CD4-positive, alpha-beta memory T cell (primary cell): ENCODE measurements at regions not wholly inside any gene's neighbourhood (a gene's known extent, or its start where the extent isn't known, plus 50 kb on each side); places are given as distances from the start of the nearest gene placed in this dataset.
"Not testable (repeated sequence)": the region's sequence is repeated elsewhere in the genome, so short reads cannot be mapped to it uniquely, and the experiment has no call there.

Source experiments
- CTCF ChIA-PET: fragments of 350-600 bp; sonication (Branson Sonifier 250); formaldehyde crosslinking; loops from one replicate; lab custom pipeline; 2021; ENCODE audit warnings: inconsistent platforms; ENCODE audit not compliant: partially characterized antibody; lab: Charles Lee
- POLR2A ChIA-PET: fragments of 350-600 bp; sonication (Branson Sonifier 250); formaldehyde crosslinking; loops from one replicate; lab custom pipeline; 2021; ENCODE audit not compliant: partially characterized antibody; lab: Charles Lee
- DNase-seq, 5 donors: peaks; one replicate each; pipeline versions ENCODE4 v3.0.0 to v3.0.0-alpha.2; 2020 to 2022; ENCODE audit warnings: mixed read lengths in 1 of 5
- H3K27ac ChIP-seq: one replicate; pipeline ENCODE4 v1.7.0; 2013; ENCODE audit warnings: low read depth, low read length
- H3K27me3 ChIP-seq: 2 replicates; pipeline ENCODE4 v1.7.0; 2013; ENCODE audit warnings: mild to moderate bottlenecking, low read length, moderate library complexity; ENCODE audit not compliant: insufficient read depth
- H3K36me3 ChIP-seq: 2 replicates; pipeline ENCODE4 v1.7.0; 2013; ENCODE audit warnings: mild to moderate bottlenecking, low read length, moderate library complexity; ENCODE audit not compliant: insufficient read depth
- H3K4me1 ChIP-seq: 2 replicates; pipeline ENCODE4 v1.7.0; 2013; ENCODE audit warnings: mild to moderate bottlenecking, low read length, moderate library complexity; ENCODE audit not compliant: insufficient read depth
- H3K4me3 ChIP-seq, 2 donors: one replicate each; pipeline ENCODE4 v1.7.0; 2013; ENCODE audit warnings: low read length in 2 of 2, mild to moderate bottlenecking in 1 of 2
- H3K9me3 ChIP-seq, 2 donors: one replicate each; pipeline ENCODE4 v1.7.0; 2013; ENCODE audit warnings: low read length in 2 of 2, control low read depth in 1 of 2; ENCODE audit not compliant: control insufficient read depth in 1 of 2
- H3K27ac Mint-ChIP-seq, 7 donors: one replicate each; pipeline ENCODE4 v1.8.0; 2020 to 2021; ENCODE audit warnings: mixed read lengths in 7 of 7, mild to moderate bottlenecking in 6 of 7, inconsistent platforms in 3 of 7, moderate library complexity in 3 of 7
- H3K27me3 Mint-ChIP-seq, 2 donors: one replicate each; pipeline ENCODE4 v1.8.0; 2020 to 2021; ENCODE audit warnings: mixed read lengths in 2 of 2
- H3K36me3 Mint-ChIP-seq, 2 donors: one replicate each; pipeline ENCODE4 v1.8.0; 2020 to 2021; ENCODE audit warnings: mixed read lengths in 2 of 2, inconsistent platforms in 1 of 2, mild to moderate bottlenecking in 1 of 2
- H3K4me1 Mint-ChIP-seq, 4 donors: one replicate each; pipeline ENCODE4 v1.8.0; 2020 to 2021; ENCODE audit warnings: mixed read lengths in 4 of 4, mild to moderate bottlenecking in 1 of 4
- H3K4me3 Mint-ChIP-seq, 8 donors: one replicate each; pipeline ENCODE4 v1.8.0; 2020 to 2021; ENCODE audit warnings: mixed read lengths in 8 of 8, mild to moderate bottlenecking in 7 of 8, moderate library complexity in 6 of 8, inconsistent platforms in 3 of 8
- H3K9me3 Mint-ChIP-seq, 8 donors: one replicate each; pipeline ENCODE4 v1.8.0; 2020 to 2021; ENCODE audit warnings: mixed read lengths in 8 of 8, mild to moderate bottlenecking in 5 of 8, inconsistent platforms in 3 of 8, moderate library complexity in 1 of 8
- intact Hi-C: fragments of 100-400 bp; cut with micrococcal nuclease; formaldehyde crosslinking; loops from one replicate; pipeline ENCODE4 v1.15.1; 2023

DNA sequence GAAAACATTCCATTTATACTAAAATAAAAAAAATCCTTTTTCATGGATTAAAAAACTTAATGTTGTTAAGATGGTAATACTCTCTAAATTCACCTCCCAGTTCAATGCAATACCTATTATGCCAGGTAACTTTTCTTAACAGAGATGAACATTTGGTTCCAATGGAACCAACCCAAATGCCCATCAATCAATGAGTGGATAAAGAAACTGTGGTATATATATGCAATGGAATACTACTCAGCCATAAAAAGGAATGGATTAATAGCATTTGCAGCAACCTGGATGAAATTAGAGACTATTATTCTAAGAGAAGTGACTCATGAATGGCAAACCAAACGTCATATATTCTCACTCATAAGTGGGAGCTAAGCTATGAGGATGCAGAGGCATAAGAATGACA, 154.4 kb upstream of the NPY2R start:
- H3K27me3 Mint-ChIP-seq, H3K4me3 Mint-ChIP-seq, H3K36me3 Mint-ChIP-seq, H3K27ac ChIP-seq, H3K4me3 ChIP-seq, POLR2A ChIA-PET, H3K9me3 Mint-ChIP-seq, H3K9me3 ChIP-seq, DNase-seq, H3K4me1 ChIP-seq, intact Hi-C loops, H3K27me3 ChIP-seq, H3K4me1 Mint-ChIP-seq, CTCF ChIA-PET, H3K27ac Mint-ChIP-seq, H3K36me3 ChIP-seq: not testable (repeated sequence)

DNA sequence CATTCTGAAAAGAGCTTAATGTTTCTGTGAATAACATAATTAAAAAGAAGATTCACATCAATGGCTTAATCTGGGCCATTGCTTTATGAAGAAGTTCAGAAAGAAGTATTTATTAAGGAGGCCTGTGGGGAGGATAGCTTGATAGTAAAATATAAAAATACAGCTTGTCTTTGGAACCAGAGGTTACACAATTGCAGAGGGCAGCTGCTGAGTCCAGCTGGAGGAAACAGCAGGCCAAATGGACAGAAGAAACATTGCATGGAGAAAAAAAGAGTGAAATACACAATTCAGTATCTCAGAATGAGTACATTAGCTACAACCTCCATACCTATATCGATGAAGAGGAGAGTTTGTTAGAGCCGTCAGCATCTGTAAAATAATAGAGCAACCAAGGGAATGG, 148.0 kb upstream of the NPY2R start:
- H3K27me3 Mint-ChIP-seq, result no peaks in the 10 kb centered on the region
- POLR2A ChIA-PET, result no interaction called here
- H3K27ac ChIP-seq, result no peak overlapping the region
- CTCF ChIA-PET, result no interaction called here
- no peak for DNase-seq
- no peak overlapping the region for H3K27ac Mint-ChIP-seq
- intact Hi-C loops, result no loop called here
- H3K27me3 ChIP-seq, result no peaks in the 10 kb centered on the region
- H3K9me3 Mint-ChIP-seq, result peaks cover 0 to 2% (median 0%) of the 10 kb centered on the region in 8 donors
- no peaks in the 10 kb centered on the region for H3K36me3 Mint-ChIP-seq
- H3K36me3 ChIP-seq, result no peaks in the 10 kb centered on the region
- H3K9me3 ChIP-seq, result no peaks in the 10 kb centered on the region
- no peaks in the 10 kb centered on the region for H3K4me1 Mint-ChIP-seq
- H3K4me1 ChIP-seq, result no peaks in the 10 kb centered on the region
- H3K4me3 ChIP-seq, result no peak overlapping the region
- no peak overlapping the region for H3K4me3 Mint-ChIP-seq

DNA sequence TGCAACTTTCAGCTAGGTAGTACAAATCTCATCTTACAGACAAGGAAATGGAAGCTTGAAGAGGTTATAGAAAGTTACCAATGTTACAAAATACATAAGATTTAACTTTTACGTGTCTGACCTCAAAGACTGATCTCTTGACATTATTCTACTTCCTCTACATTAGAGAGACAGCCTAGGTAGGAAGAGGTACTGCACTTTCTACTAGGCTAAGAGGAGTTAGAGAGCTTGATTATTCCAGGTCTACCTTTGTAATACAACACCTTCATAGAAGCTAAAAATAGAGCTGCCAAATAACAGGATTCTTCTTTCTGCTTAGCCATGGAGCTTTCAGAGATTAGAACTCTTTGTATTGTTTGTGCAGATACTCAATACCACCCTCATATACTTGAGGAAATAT, 147.6 kb upstream of the NPY2R start:
- Histone ChIP-seq H3K4me1 (no peaks in the 10 kb centered on the region), H3K36me3 (no peaks in the 10 kb centered on the region), H3K4me3 (no peak overlapping the region), H3K9me3 (no peaks in the 10 kb centered on the region), H3K27ac (no peak overlapping the region), H3K27me3 (no peaks in the 10 kb centered on the region)
- ChIA-PET POLR2A (no interaction called here), CTCF (no interaction called here)
- H3K27ac Mint-ChIP-seq, result no peak overlapping the region
- H3K36me3 Mint-ChIP-seq, result no peaks in the 10 kb centered on the region
- H3K27me3 Mint-ChIP-seq, result no peaks in the 10 kb centered on the region
- H3K9me3 Mint-ChIP-seq, result peaks cover 0 to 2% (median 0%) of the 10 kb centered on the region in 8 donors
- DNase-seq, result no peak
- no peak overlapping the region for H3K4me3 Mint-ChIP-seq
- no peaks in the 10 kb centered on the region for H3K4me1 Mint-ChIP-seq
- intact Hi-C loops, result no loop called here

DNA sequence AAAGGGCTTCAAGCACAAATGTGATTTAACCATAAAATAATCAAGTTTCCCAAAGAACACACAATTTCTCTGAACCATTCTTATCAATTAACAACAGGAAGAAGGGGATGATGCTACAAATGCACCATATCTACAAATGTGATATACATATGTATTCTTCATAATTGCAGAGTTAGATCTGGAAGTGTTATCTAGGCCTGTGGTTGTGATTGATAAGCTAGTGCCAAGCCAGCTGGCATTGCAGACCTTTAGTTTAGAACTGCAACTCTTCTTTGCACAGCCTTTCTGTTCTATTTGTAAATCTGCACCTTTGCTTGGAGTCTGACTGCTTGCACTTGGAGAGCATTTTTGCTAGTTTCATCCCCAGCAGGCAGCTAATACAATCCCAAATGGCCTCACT, 145.5 kb upstream of the NPY2R start:
- ChIA-PET CTCF (no interaction called here), POLR2A (no interaction called here)
- intact Hi-C loops, result no loop called here
- no peak for DNase-seq
- no peaks in the 10 kb centered on the region for H3K36me3 ChIP-seq
- H3K36me3 Mint-ChIP-seq, result no peaks in the 10 kb centered on the region
- H3K27ac Mint-ChIP-seq, result no peak overlapping the region
- H3K27me3 Mint-ChIP-seq, result no peaks in the 10 kb centered on the region
- no peak overlapping the region for H3K4me3 Mint-ChIP-seq
- H3K4me3 ChIP-seq, result no peak overlapping the region
- H3K4me1 ChIP-seq, result no peaks in the 10 kb centered on the region
- H3K27me3 ChIP-seq, result no peaks in the 10 kb centered on the region
- H3K27ac ChIP-seq, result no peak overlapping the region
- no peaks in the 10 kb centered on the region for H3K9me3 ChIP-seq
- no peaks in the 10 kb centered on the region for H3K4me1 Mint-ChIP-seq
- peaks cover 0 to 3% (median 0%) of the 10 kb centered on the region in 8 donors for H3K9me3 Mint-ChIP-seq

DNA sequence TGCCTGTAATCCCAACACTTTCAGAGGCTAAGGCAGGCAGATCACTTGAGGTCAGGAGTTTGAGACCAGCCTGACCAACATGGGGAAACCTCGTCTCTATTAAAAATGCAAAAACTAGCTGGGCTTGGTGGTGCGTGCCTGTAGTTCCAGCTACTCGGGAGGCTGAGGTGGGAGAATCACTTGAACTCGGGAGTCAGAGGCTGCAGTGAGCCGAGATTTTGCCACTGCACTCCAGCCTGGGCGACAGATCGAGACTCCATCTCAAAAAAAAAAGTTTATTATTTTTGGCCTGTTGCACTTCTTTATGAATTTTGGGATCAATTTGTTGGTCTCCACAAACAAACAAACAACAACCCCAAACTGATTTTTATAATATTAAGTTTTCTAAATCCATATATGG, 143.5 kb upstream of the NPY2R start:
- H3K27ac ChIP-seq, CTCF ChIA-PET, H3K4me3 ChIP-seq, H3K27me3 ChIP-seq, DNase-seq, H3K4me1 Mint-ChIP-seq, H3K4me1 ChIP-seq, H3K36me3 Mint-ChIP-seq, intact Hi-C loops, H3K9me3 Mint-ChIP-seq, H3K36me3 ChIP-seq, H3K27me3 Mint-ChIP-seq, H3K4me3 Mint-ChIP-seq, H3K9me3 ChIP-seq, POLR2A ChIA-PET, H3K27ac Mint-ChIP-seq: not testable (repeated sequence)

DNA sequence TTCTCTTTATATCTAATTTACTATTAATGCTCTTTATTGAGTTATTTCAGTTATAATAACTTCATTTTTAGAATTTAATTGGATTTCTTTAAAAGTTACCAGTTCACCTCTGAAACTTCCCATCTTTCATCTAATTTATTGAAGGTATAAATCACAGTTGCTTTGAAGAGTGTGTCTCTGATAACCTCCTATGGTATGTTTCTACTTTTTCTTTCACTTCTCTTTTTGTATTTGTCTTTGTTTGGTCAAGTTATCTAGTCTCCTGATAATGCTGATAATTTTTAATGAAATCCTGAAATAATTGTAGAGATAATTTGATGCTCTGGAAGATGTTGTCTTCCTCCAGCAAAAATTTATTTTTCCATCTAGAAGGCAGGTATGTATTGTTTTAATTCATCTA, 141.6 kb upstream of the NPY2R start:
- no peaks in the 10 kb centered on the region for H3K36me3 Mint-ChIP-seq
- CTCF ChIA-PET, result no interaction called here
- Histone ChIP-seq H3K9me3 (no peaks in the 10 kb centered on the region), H3K27ac (no peak overlapping the region), H3K4me3 (no peak overlapping the region), H3K27me3 (no peaks in the 10 kb centered on the region), H3K36me3 (no peaks in the 10 kb centered on the region), H3K4me1 (no peaks in the 10 kb centered on the region)
- no peaks in the 10 kb centered on the region for H3K27me3 Mint-ChIP-seq
- no peak for DNase-seq
- no peak overlapping the region for H3K4me3 Mint-ChIP-seq
- H3K9me3 Mint-ChIP-seq, result peaks cover 0 to 3% (median 2%) of the 10 kb centered on the region in 8 donors
- intact Hi-C loops, result no loop called here
- H3K27ac Mint-ChIP-seq, result no peak overlapping the region
- POLR2A ChIA-PET, result no interaction called here
- H3K4me1 Mint-ChIP-seq, result no peaks in the 10 kb centered on the region

DNA sequence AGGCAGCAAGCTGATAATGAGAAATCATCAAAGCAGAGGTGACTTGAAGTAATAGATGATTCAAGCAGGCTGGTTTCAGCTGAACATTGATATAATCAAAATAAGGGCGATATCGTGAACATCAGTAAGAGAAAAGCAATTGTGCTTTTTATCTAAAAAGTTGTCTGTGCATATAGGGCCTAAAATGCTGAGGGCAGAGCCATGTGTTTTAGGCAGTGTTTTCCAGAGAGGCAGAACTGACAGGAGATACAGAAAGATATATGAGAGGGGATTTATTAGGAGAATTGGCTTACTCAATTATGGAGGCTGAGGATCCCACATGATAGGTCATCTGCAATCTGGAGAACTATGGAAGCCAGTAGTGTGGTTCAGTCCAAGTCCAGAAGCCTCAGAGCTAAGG, 136.5 kb upstream of the NPY2R start:
- no peaks in the 10 kb centered on the region for H3K4me1 Mint-ChIP-seq
- H3K27me3 Mint-ChIP-seq, result no peaks in the 10 kb centered on the region
- no peaks in the 10 kb centered on the region for H3K36me3 ChIP-seq
- no peak overlapping the region for H3K4me3 Mint-ChIP-seq
- no peak overlapping the region for H3K27ac Mint-ChIP-seq
- H3K36me3 Mint-ChIP-seq, result no peaks in the 10 kb centered on the region
- no peak overlapping the region for H3K4me3 ChIP-seq
- peaks cover 0 to 3% (median under 1%) of the 10 kb centered on the region in 8 donors for H3K9me3 Mint-ChIP-seq
- DNase-seq, result no peak
- ChIA-PET POLR2A (no interaction called here), CTCF (no interaction called here)
- H3K4me1 ChIP-seq, result no peaks in the 10 kb centered on the region
- intact Hi-C loops, result no loop called here
- no peaks in the 10 kb centered on the region for H3K27me3 ChIP-seq
- no peaks in the 10 kb centered on the region for H3K9me3 ChIP-seq
- H3K27ac ChIP-seq, result no peak overlapping the region

DNA sequence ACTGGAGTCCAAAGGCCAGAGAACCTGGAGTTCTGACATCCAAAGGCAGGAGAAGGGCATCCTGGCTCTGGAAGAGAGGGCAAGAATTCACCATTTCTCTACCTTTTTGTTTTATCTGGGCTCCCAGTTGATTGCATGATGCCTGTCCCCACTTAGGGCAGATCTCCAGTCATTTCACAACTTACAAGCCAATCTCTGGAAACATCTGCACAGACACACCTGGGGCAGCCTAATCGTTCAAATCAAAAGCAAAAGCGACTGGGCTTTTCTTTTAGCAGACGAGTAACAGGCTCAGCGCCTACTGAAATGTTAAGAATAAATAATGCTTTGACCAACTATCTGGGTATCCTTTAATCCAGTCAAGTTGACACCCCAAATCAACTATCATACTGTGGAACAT, 136.0 kb upstream of the NPY2R start:
- Mint-ChIP-seq H3K4me3 (no peak overlapping the region), H3K27me3 (no peaks in the 10 kb centered on the region), H3K27ac (no peak overlapping the region), H3K36me3 (no peaks in the 10 kb centered on the region), H3K9me3 (peaks cover 0 to 3% (median under 1%) of the 10 kb centered on the region in 8 donors), H3K4me1 (no peaks in the 10 kb centered on the region)
- DNase-seq, result no peak
- H3K4me3 ChIP-seq, result no peak overlapping the region
- CTCF ChIA-PET, result no interaction called here
- POLR2A ChIA-PET, result no interaction called here
- no peaks in the 10 kb centered on the region for H3K4me1 ChIP-seq
- no peaks in the 10 kb centered on the region for H3K9me3 ChIP-seq
- H3K27me3 ChIP-seq, result no peaks in the 10 kb centered on the region
- intact Hi-C loops, result no loop called here
- no peak overlapping the region for H3K27ac ChIP-seq
- H3K36me3 ChIP-seq, result no peaks in the 10 kb centered on the region
